OCI-M2 (cell line): ENCODE measurements at regions not wholly inside any gene's neighbourhood (a gene's known extent, or its start where the extent isn't known, plus 50 kb on each side); places are given as distances from the start of the nearest gene placed in this dataset.

Experiments
- DNase-seq: peaks from one replicate; lab custom pipeline; 2025; ENCODE audit not compliant: unreplicated experiment; lab: John Stamatoyannopoulos, UW

DNA sequence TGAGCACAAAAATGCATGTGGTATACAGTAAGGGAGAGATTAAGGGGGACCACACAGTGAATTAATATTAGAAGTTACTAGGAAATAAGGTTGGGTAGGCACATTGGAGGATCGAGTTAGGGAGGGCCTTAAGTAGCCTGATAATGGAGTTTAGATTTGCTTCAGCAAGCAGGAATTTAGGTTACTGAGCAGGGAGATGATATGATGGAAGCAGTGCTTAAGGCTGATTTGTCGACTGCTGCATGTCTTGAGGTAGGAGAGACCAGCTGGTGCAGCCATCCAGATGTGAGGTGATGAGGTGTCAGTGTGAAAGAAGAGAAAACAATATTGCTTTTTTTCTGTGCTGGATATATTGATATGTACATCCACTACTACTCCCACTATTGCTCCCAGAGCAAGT, 55.2 kb upstream of the ACTBL2 start:
- DNase-seq = no peak

DNA sequence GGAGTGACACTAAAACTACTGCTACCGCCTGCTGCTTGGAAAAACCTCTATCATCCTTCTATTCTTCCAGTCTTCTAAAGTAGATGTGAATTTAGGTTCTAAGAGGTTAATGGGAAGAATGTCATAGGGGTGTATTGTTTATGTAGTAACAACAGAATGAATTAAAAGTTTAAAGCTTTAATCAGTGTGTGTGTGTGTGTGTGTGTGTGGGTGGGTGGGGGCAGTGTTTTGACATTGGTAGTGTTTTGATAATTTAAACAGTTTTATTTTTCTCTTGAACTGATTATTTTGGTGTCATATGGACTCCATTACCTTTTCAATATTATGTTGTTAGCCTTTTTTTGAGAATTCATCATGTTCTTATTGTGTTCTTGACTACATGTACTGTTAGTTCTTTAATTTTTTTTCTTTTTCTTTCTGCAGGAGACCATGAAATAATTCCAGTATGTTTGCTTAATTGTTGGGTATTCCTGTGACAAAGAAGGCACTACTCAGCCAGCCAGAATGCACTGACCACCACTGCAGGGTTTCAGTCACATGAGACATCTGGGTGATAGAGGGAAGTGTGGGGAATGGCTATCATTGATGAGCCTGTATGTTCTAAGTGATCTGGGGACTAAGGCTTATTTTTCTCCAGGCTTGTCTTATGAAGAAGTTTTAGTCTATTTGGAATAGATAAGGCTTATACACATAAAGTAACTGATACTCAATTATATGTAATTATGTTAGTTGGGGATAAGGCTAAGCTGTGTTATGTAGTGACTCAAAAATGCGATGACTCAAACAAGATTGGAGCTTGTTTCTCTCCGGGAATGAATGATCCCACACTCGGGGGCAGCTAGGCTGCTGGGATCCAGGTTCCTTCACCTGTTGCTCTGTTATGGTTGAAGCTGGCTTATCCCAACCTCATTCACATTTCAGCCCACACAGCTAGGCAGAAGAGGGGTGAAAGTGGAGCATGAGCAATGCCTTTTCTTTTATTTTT, 50.2 kb upstream of the ACTBL2 start:
- DNase-seq = no peak
